OCI-LY1 (cell line): ENCODE measurements at regions not wholly inside any gene's neighbourhood (a gene's known extent, or its start where the extent isn't known, plus 50 kb on each side); places are given as distances from the start of the nearest gene placed in this dataset.

Source experiments
- CTCF ChIP-seq: fragments of 200-600 bp; sonication (generic), shearing (Covaris generic); IDR thresholded peaks from 2 replicates; pipeline ENCODE4 v1.5.1; 2017; ENCODE audit warnings: mild to moderate bottlenecking, antibody characterized with exemption, low read length, moderate library complexity, mixed read lengths
- EZH2 ChIP-seq: fragments of 200-600 bp; sonication (generic), shearing (Covaris generic); IDR thresholded peaks from 2 replicates; pipeline ENCODE4 v1.8.0; 2017; ENCODE audit warnings: borderline replicate concordance, mixed run types, mild to moderate bottlenecking, antibody characterized with exemption, low read length, moderate library complexity, mixed read lengths

DNA sequence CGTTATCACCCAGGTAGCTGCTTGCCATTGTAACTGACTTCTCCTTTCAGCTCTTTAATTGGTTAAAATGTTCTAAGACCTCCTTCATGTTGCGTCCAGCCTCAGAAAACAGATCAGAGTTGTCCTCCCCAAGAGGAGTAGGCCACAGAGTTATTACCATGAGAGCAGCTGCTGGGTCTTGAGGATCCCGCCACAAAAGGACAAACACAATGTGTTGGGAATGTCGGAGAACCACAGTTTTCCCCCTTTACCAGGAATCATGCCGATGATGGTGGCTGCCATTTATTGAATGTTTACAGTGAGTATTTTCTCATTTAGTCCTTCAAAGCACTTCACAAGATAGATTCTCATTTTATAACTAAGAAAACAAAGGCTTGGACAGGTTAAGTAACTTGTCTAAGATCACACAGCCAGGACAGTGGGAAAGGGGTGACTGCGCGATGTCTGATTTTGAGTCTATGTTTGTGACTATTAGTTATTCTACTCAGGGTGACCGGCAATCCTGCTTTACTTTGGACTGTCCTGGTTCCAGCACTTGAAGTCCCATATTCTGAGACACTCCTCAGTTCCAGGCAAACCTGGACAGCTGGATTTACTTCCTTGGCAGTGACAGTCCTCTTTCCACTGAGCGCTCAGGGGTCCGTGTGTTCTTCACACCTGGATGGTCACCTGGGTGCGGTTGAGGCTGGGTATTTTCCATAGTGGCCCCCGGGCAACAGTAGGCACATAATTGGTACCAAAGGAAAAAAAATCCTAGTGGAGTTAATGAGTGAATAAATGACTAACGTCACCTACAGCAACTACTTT lies 93.6 kb downstream of the LIPG start:
- no peak for TF ChIP-seq CTCF
- no peak for TF ChIP-seq EZH2
